Mesothelial cell of epicardium (in vitro differentiated cells): ENCODE measurements at regions not wholly inside any gene's neighbourhood (a gene's known extent, or its start where the extent isn't known, plus 50 kb on each side); places are given as distances from the start of the nearest gene placed in this dataset.
"Not testable (repeated sequence)": the region's sequence is repeated elsewhere in the genome, so short reads cannot be mapped to it uniquely, and the experiment has no call there.

ENCODE experiments used
- DNase-seq, 2 experiments: peaks; one replicate each; pipeline ENCODE4 v3.0.0; 2021; ENCODE audit warnings: low spot score in 2 of 2; ENCODE audit not compliant: unreplicated experiment in 2 of 2
- H3K27ac Mint-ChIP-seq: 2 replicates; pipeline ENCODE4 v1.8.0; 2021; ENCODE audit warnings: mixed read lengths
- H3K27me3 Mint-ChIP-seq: 2 replicates; pipeline ENCODE4 v1.8.0; 2021; ENCODE audit warnings: low read depth, mixed read lengths
- H3K36me3 Mint-ChIP-seq: 2 replicates; pipeline ENCODE4 v1.8.0; 2021; ENCODE audit warnings: mixed read lengths
- H3K4me1 Mint-ChIP-seq: 2 replicates; pipeline ENCODE4 v1.8.0; 2021; ENCODE audit warnings: mixed read lengths
- H3K4me3 Mint-ChIP-seq: 2 replicates; pipeline ENCODE4 v1.8.0; 2021; ENCODE audit warnings: mild to moderate bottlenecking, moderate library complexity, mixed read lengths
- H3K9me3 Mint-ChIP-seq: 2 replicates; pipeline ENCODE4 v1.8.0; 2021; ENCODE audit warnings: mixed read lengths
- TF ChIP-seq, protein P1 (sequence below): fragments of 200-600 bp; sonication (generic); IDR thresholded peaks from one replicate; pipeline ENCODE4 v1.5.0; 2021; ENCODE audit warnings: antibody characterized with exemption; ENCODE audit not compliant: unreplicated experiment

DNA sequence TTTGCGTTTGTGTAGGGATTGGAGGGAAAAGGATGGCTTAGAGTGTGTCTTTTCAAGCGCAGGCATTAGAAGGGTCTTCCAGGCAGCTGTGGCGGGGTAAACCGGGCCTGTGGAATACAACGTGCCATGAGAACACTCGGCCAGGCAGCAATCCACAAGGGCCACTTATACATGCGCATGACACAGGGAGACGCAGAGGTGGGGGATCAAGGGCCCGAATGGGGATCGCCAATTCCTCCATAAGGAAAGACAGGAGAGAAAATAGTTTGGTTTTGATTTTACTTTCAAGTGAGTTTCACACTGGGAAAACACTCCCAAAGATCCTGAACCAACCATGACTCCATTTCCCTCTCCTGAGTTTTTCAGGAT lies 71.6 kb downstream of the SPRING1 start:
- H3K27me3 Mint-ChIP-seq = no peaks in the 10 kb centered on the region
- no peak overlapping the region for H3K27ac Mint-ChIP-seq
- H3K4me1 Mint-ChIP-seq = peaks cover 16% of the 10 kb centered on the region
- H3K9me3 Mint-ChIP-seq = peaks cover under 1% of the 10 kb centered on the region
- no peaks in the 10 kb centered on the region for H3K36me3 Mint-ChIP-seq
- no peak for DNase-seq
- H3K4me3 Mint-ChIP-seq = no peak overlapping the region
- TF ChIP-seq, protein P1, sequence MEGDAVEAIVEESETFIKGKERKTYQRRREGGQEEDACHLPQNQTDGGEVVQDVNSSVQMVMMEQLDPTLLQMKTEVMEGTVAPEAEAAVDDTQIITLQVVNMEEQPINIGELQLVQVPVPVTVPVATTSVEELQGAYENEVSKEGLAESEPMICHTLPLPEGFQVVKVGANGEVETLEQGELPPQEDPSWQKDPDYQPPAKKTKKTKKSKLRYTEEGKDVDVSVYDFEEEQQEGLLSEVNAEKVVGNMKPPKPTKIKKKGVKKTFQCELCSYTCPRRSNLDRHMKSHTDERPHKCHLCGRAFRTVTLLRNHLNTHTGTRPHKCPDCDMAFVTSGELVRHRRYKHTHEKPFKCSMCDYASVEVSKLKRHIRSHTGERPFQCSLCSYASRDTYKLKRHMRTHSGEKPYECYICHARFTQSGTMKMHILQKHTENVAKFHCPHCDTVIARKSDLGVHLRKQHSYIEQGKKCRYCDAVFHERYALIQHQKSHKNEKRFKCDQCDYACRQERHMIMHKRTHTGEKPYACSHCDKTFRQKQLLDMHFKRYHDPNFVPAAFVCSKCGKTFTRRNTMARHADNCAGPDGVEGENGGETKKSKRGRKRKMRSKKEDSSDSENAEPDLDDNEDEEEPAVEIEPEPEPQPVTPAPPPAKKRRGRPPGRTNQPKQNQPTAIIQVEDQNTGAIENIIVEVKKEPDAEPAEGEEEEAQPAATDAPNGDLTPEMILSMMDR = no peak

DNA sequence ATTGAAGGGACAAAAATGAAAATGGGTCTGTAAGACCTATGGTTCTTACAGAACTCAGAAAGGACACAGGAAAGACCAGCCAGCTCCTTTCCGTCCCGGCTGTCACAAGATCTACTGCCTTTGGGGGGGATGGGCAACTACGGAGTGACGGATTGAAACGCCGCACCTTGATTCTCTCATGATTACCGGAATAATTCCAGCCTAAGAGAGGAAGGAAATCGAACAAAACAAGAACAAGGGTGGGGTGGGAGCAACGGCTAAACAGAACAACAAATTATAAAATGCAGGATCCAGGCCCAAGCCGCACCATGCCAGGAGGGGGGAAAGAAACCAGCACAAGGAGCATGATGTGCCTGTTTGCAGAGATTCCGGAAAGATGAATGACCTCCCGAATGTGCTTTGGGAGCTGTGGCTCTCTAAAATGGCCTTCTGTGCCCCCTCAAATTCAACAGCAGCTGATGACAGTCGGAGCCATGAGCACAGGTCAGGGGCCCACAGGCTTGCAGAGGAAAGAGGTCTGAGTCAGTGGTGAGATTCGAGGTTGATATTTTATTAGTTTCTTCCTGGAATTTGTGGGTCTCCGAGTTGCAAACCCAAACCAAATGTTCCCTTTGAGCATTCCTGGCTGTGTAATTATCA lies 72.1 kb downstream of the SPRING1 start:
- H3K27me3 Mint-ChIP-seq = no peaks in the 10 kb centered on the region
- peaks cover 16% of the 10 kb centered on the region for H3K4me1 Mint-ChIP-seq
- no peak overlapping the region for H3K27ac Mint-ChIP-seq
- H3K4me3 Mint-ChIP-seq = no peak overlapping the region
- TF ChIP-seq, protein P1 = no peak
- no peak for DNase-seq
- no peaks in the 10 kb centered on the region for H3K36me3 Mint-ChIP-seq
- no peaks in the 10 kb centered on the region for H3K9me3 Mint-ChIP-seq

DNA sequence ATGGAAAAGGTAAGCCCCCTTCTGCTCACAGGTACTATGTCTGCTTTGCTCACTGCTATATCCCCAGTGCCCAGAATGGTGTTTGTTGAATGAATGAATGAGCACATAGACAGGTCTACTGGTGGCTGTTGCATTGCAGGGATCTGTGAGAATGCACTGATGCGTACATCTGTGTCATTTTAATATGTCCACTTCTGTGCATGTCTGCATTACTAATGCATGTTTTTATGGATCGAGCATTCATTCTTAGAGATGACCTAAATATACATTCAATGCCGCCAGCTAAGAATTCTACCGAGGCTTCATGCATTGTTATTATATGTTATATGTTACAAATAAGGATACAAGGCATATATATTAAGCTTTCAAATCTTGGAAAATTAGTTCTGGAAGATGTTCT lies 73.8 kb downstream of the SPRING1 start:
- peaks cover 21% of the 10 kb centered on the region for H3K4me1 Mint-ChIP-seq
- TF ChIP-seq, protein P1 = no peak
- H3K27me3 Mint-ChIP-seq = no peaks in the 10 kb centered on the region
- no peak for DNase-seq
- H3K9me3 Mint-ChIP-seq = no peaks in the 10 kb centered on the region
- no peak overlapping the region for H3K27ac Mint-ChIP-seq
- H3K36me3 Mint-ChIP-seq = no peaks in the 10 kb centered on the region
- no peak overlapping the region for H3K4me3 Mint-ChIP-seq

DNA sequence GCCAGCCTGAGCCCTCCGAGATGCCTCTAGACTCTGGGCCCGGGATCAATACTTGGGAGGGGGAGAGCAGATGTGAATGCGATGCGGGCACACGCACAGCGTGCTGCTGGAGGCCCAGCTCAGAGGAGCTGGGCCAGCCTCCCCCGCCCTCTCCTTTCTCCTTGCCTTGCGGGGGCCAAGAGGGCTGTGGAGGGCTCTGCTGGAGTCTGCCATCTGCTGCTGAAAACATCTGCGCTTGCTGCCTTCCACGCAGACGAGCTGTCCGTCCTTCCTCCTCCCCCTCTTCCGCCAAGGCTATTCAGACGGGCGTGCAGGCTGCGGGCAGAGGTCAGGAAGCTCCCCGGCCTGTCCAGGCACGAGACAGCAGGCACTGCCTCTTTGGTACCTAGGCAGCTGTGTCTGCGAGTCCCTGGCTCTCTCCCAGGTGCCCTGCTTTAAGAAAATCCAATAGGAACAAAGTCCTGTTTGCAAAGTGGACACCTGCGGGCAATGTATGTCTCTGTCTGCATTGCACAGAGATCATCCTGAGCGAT lies 75.2 kb downstream of the SPRING1 start:
- no peaks in the 10 kb centered on the region for H3K36me3 Mint-ChIP-seq
- no peak overlapping the region for H3K4me3 Mint-ChIP-seq
- H3K27ac Mint-ChIP-seq = no peak overlapping the region
- H3K9me3 Mint-ChIP-seq = no peaks in the 10 kb centered on the region
- TF ChIP-seq, protein P1 = no peak
- no peaks in the 10 kb centered on the region for H3K27me3 Mint-ChIP-seq
- peaks cover 34% of the 10 kb centered on the region for H3K4me1 Mint-ChIP-seq
- no peak for DNase-seq

DNA sequence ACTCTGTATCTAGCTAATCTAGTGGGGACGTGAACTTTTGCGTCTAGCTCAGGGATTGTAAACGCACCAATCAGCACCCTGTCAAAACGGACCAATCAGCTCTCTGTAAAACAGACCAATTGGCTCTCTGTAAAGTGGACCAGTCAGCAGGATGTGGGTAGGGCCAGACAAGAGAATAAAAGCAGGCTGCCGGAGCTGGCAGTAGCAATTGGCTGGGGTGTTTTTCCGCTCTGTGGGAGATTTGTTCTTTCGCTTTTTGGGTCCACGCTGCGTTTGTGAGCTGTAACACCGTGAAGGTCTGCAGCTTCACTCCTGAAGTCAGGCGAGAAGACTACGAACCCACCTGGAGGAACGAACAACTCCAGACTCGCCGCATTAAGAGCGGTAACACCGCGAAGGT lies 76.5 kb downstream of the SPRING1 start:
- Mint-ChIP-seq H3K4me1 (peaks cover 38% of the 10 kb centered on the region), H3K4me3 (no peak overlapping the region), H3K9me3 (no peaks in the 10 kb centered on the region), H3K27ac (no peak overlapping the region), H3K27me3 (no peaks in the 10 kb centered on the region), H3K36me3 (no peaks in the 10 kb centered on the region)
- TF ChIP-seq, protein P1 = no peak
- DNase-seq = no peak

DNA sequence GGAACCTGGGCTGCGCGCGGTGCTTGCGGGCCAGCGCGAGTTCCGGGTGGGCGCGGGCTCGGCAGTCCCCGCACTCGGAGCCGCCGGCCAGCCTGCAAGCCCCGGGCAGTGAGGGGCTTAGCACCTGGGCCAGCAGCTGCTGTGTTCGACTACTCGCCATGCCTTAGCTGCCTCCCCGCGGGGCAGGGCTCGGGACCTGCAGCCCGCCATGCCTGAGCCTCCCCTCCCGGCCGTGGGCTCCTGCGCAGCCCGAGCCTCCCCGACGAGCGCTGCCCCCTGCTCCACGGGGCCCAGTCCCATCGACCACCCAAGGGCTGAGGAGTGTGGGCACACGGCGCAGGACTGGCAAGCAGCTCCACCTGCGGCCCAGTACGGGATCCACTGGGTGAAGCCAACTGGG lies 77.1 kb downstream of the SPRING1 start:
- H3K36me3 Mint-ChIP-seq, H3K9me3 Mint-ChIP-seq, DNase-seq, H3K4me3 Mint-ChIP-seq, H3K27me3 Mint-ChIP-seq, H3K27ac Mint-ChIP-seq: not testable (repeated sequence)
- peaks cover 33% of the 10 kb centered on the region for H3K4me1 Mint-ChIP-seq
